B cell (primary cell): ENCODE measurements at regions not wholly inside any gene's neighbourhood (a gene's known extent, or its start where the extent isn't known, plus 50 kb on each side); places are given as distances from the start of the nearest gene placed in this dataset.

ENCODE experiments used
- ATAC-seq: fragments of 200-7000 bp; cut with Tn5 transposase; one replicate; pipeline ENCODE4 v1.10.0; 2021; ENCODE audit warnings: low read depth, mild to moderate bottlenecking, moderate number of reproducible peaks, moderate library complexity
- CTCF ChIA-PET: fragments of 350-600 bp; sonication (Branson Sonifier 250); formaldehyde crosslinking; loops from one replicate; lab custom pipeline; 2021; ENCODE audit warnings: antibody characterized with exemption, inconsistent platforms; lab: Charles Lee
- POLR2A ChIA-PET: fragments of 350-600 bp; sonication (Branson Sonifier 250); formaldehyde crosslinking; loops from one replicate; lab custom pipeline; 2021; ENCODE audit warnings: antibody characterized with exemption; lab: Charles Lee
- DNase-seq: peaks from one replicate; pipeline ENCODE4 v3.0.0; 2013
- H2AFZ ChIP-seq: 2 replicates; pipeline ENCODE4 v1.6.1; 2012; ENCODE audit warnings: mild to moderate bottlenecking, low read depth, low read length; ENCODE audit not compliant: insufficient read depth, poor library complexity, severe bottlenecking
- H3K27ac ChIP-seq, 2 donors: 1 replicate in 1 of 2; 2 replicates in 1 of 2; pipeline ENCODE4 v1.5.1; 2012 to 2013; ENCODE audit warnings: low read length in 2 of 2, mild to moderate bottlenecking in 2 of 2, moderate library complexity in 1 of 2
- H3K27me3 ChIP-seq, 4 experiments: fragments of 200-600 bp in 1 of 4; sonication (generic) in 1 of 4; replicated peaks in 1 of 4; 1 replicate in 2 of 4; 2 replicates in 2 of 4; pipeline versions ENCODE4 v1.6.1 to v1.7.0; 2013 to 2016; ENCODE audit warnings: low read length in 3 of 4, mild to moderate bottlenecking in 2 of 4, mixed read lengths in 1 of 4, moderate library complexity in 1 of 4; ENCODE audit not compliant: insufficient read depth in 4 of 4, control insufficient read depth in 3 of 4; ENCODE audit errors: control extremely low read depth in 1 of 4
- H3K36me3 ChIP-seq, 2 experiments: replicated peaks in 1 of 2; 1 replicate in 1 of 2; 2 replicates in 1 of 2; pipeline versions ENCODE4 v1.6.1 to v1.7.1; 2013; ENCODE audit warnings: low read length in 1 of 2; ENCODE audit not compliant: insufficient read depth in 2 of 2, control insufficient read depth in 1 of 2; ENCODE audit errors: control extremely low read depth in 1 of 2, extremely low read depth in 1 of 2
- H3K4me1 ChIP-seq, 2 donors: fragments of 200-600 bp in 1 of 2; sonication (generic) in 1 of 2; 1 replicate in 1 of 2; 2 replicates in 1 of 2; pipeline versions ENCODE4 v1.5.1 to v1.6.1; 2013 to 2017; ENCODE audit warnings: low read length in 2 of 2; ENCODE audit not compliant: control insufficient read depth in 2 of 2, insufficient read depth in 2 of 2
- H3K4me2 ChIP-seq: replicated peaks from 2 replicates; pipeline ENCODE3; 2012; ENCODE audit warnings: mild to moderate bottlenecking, low read depth, low read length; ENCODE audit not compliant: poor library complexity, severe bottlenecking
- H3K4me3 ChIP-seq, 5 experiments: fragments of 200-600 bp in 1 of 5; sonication (generic) in 1 of 5; 1 replicate in 3 of 5; 2 replicates in 2 of 5; pipeline versions ENCODE4 v1.5.1 to v1.7.0; 2011 to 2016; ENCODE audit warnings: low read length in 4 of 5, mild to moderate bottlenecking in 4 of 5, low read depth in 2 of 5, control low read depth in 1 of 5, moderate library complexity in 1 of 5; ENCODE audit not compliant: insufficient read depth in 1 of 5; ENCODE audit errors: control extremely low read depth in 1 of 5, extremely low read depth in 1 of 5
- H3K79me2 ChIP-seq: fragments of 200-600 bp; sonication (generic); one replicate; pipeline ENCODE4 v1.6.0; 2016; ENCODE audit warnings: low read length; ENCODE audit not compliant: control insufficient read depth, insufficient read depth
- H3K9ac ChIP-seq: fragments of 200-600 bp; sonication (generic); 2 replicates; pipeline ENCODE4 v1.6.1; 2017; ENCODE audit warnings: mild to moderate bottlenecking, low read length, moderate library complexity
- H3K9me3 ChIP-seq, 3 donors: one replicate each; pipeline versions ENCODE4 v1.6.1 to v1.7.1; 2013; ENCODE audit warnings: low read length in 2 of 3; ENCODE audit not compliant: control insufficient read depth in 2 of 3, insufficient read depth in 1 of 3; ENCODE audit errors: control extremely low read depth in 1 of 3
- H4K20me1 ChIP-seq: 2 replicates; pipeline ENCODE4 v1.6.0; 2012; ENCODE audit warnings: mild to moderate bottlenecking, low read length; ENCODE audit not compliant: insufficient read depth, control insufficient read depth, poor library complexity, severe bottlenecking
- H3K27ac Mint-ChIP-seq: one replicate; pipeline ENCODE4 v1.8.0; 2021; ENCODE audit warnings: mixed read lengths
- H3K27me3 Mint-ChIP-seq: one replicate; pipeline ENCODE4 v1.8.0; 2021; ENCODE audit warnings: mixed read lengths
- H3K4me1 Mint-ChIP-seq: one replicate; pipeline ENCODE4 v1.8.0; 2021; ENCODE audit warnings: mixed read lengths
- H3K4me3 Mint-ChIP-seq: one replicate; pipeline ENCODE4 v1.8.0; 2021; ENCODE audit warnings: mixed read lengths
- H3K9me3 Mint-ChIP-seq: one replicate; pipeline ENCODE4 v1.8.0; 2022; ENCODE audit warnings: mixed read lengths; ENCODE audit not compliant: insufficient read depth
- CTCF ChIP-seq: fragments of 200-600 bp; IDR thresholded peaks from one replicate; pipeline ENCODE4 v1.8.0; 2022; ENCODE audit warnings: antibody characterized with exemption, mild to moderate bottlenecking
- EZH2 ChIP-seq: IDR thresholded peaks from 2 replicates; pipeline ENCODE4 v1.6.1; 2012; ENCODE audit warnings: borderline replicate concordance, low read depth, mild to moderate bottlenecking, moderate library complexity, low read length; ENCODE audit not compliant: insufficient read depth, poor library complexity, severe bottlenecking
- WGBS: methylation state at CpG from one replicate; pipeline ENCODE4 v1.1.5; 2013; ENCODE audit warnings: missing lambda C conversion rate; ENCODE audit not compliant: insufficient coverage; 5-methylcytosine and 5-hydroxymethylcytosine counted together
- intact Hi-C: fragments of 100-400 bp; cut with micrococcal nuclease; formaldehyde crosslinking; loops from one replicate; pipeline ENCODE4 v1.10.0; 2022

GRCh38 chr6:48449002-48449401 lies 338.0 kb upstream of the PTCHD4 start:
- no peak for ATAC-seq
- H4K20me1 ChIP-seq, result no peaks in the 10 kb centered on the region
- DNase-seq, result no peak
- POLR2A ChIA-PET, result no interaction called here
- H3K27me3 Mint-ChIP-seq, result no peaks in the 10 kb centered on the region
- H3K9me3 Mint-ChIP-seq, result peaks cover 3% of the 10 kb centered on the region
- H3K4me1 ChIP-seq, result no peaks in the 10 kb centered on the region
- WGBS, result no CpG with 5 or more reads among the region's 2 CpGs
- no peak overlapping the region for H3K27ac Mint-ChIP-seq
- H3K79me2 ChIP-seq, result no peaks in the 10 kb centered on the region
- no peak overlapping the region for H3K9ac ChIP-seq
- H3K4me3 ChIP-seq, result no peak overlapping the region
- CTCF ChIA-PET, result no interaction called here
- intact Hi-C loops, result no loop called here
- H3K27ac ChIP-seq, result no peak overlapping the region
- no peaks in the 10 kb centered on the region for H3K36me3 ChIP-seq
- H3K9me3 ChIP-seq, result peaks cover 0 to 11% (median 0%) of the 10 kb centered on the region in 3 donors
- no peak overlapping the region for H3K4me3 Mint-ChIP-seq
- no peaks in the 10 kb centered on the region for H3K27me3 ChIP-seq
- no peaks in the 10 kb centered on the region for H3K4me1 Mint-ChIP-seq
- no peak overlapping the region for H2AFZ ChIP-seq
- no peak for TF ChIP-seq EZH2
- TF ChIP-seq CTCF, result no peak
- H3K4me2 ChIP-seq, result no peak overlapping the region

GRCh38 chr6:48447251-48447650 lies 336.3 kb upstream of the PTCHD4 start:
- no peak overlapping the region for H3K27ac Mint-ChIP-seq
- peaks cover 3% of the 10 kb centered on the region for H3K9me3 Mint-ChIP-seq
- no peaks in the 10 kb centered on the region for H3K36me3 ChIP-seq
- intact Hi-C loops, result no loop called here
- no peaks in the 10 kb centered on the region for H3K27me3 ChIP-seq
- no peak for ATAC-seq
- WGBS, result 100% methylated on average over 4 of the region's 5 CpGs
- H3K9me3 ChIP-seq, result peaks cover 0 to 11% (median 0%) of the 10 kb centered on the region in 3 donors
- H4K20me1 ChIP-seq, result no peaks in the 10 kb centered on the region
- H3K79me2 ChIP-seq, result no peaks in the 10 kb centered on the region
- no peak overlapping the region for H3K9ac ChIP-seq
- H3K4me1 Mint-ChIP-seq, result no peaks in the 10 kb centered on the region
- TF ChIP-seq EZH2, result no peak
- no peak for TF ChIP-seq CTCF
- H3K4me3 ChIP-seq, result no peak overlapping the region
- H3K4me3 Mint-ChIP-seq, result no peak overlapping the region
- H3K4me2 ChIP-seq, result no peak overlapping the region
- ChIA-PET POLR2A (no interaction called here), CTCF (no interaction called here)
- H3K4me1 ChIP-seq, result no peaks in the 10 kb centered on the region
- no peak for DNase-seq
- no peak overlapping the region for H2AFZ ChIP-seq
- H3K27ac ChIP-seq, result no peak overlapping the region
- no peaks in the 10 kb centered on the region for H3K27me3 Mint-ChIP-seq
